BLaER1 treated with 17β-estradiol and CSF1 and Interleukin-3, amounts not matched to agents 10 nM and 100 nM (cell line): ENCODE measurements at regions not wholly inside any gene's neighbourhood (a gene's known extent, or its start where the extent isn't known, plus 50 kb on each side); places are given as distances from the start of the nearest gene placed in this dataset.
"Not testable (repeated sequence)": the region's sequence is repeated elsewhere in the genome, so short reads cannot be mapped to it uniquely, and the experiment has no call there.

Experiments
- H3K27ac ChIP-seq, 11 experiments: shearing (Covaris generic); formaldehyde crosslinking; 2 replicates each; pipeline ENCODE4 v1.8.1; 2022
- H3K27me3 ChIP-seq, 11 experiments: shearing (Covaris generic); formaldehyde crosslinking; 2 replicates each; pipeline ENCODE4 v1.8.1; 2022
- H3K36me3 ChIP-seq, 11 experiments: shearing (Covaris generic); formaldehyde crosslinking; 2 replicates each; pipeline ENCODE4 v1.8.1; 2022
- H3K4me1 ChIP-seq, 10 experiments: shearing (Covaris generic); formaldehyde crosslinking; 2 replicates each; pipeline ENCODE4 v1.8.1; 2022
- H3K4me2 ChIP-seq, 11 experiments: shearing (Covaris generic); formaldehyde crosslinking; 2 replicates each; pipeline ENCODE4 v1.8.1; 2022
- H3K4me3 ChIP-seq, 10 experiments: shearing (Covaris generic); formaldehyde crosslinking; 2 replicates each; pipeline ENCODE4 v1.8.1; 2022
- H3K9ac ChIP-seq, 11 experiments: shearing (Covaris generic); formaldehyde crosslinking; 2 replicates each; pipeline ENCODE4 v1.8.1; 2022
- H3K9me3 ChIP-seq, 11 experiments: shearing (Covaris generic); formaldehyde crosslinking; replicated peaks in 1 of 11; 2 replicates each; pipeline ENCODE4 v1.8.1; 2022
- H4K20me1 ChIP-seq, 11 experiments: shearing (Covaris generic); formaldehyde crosslinking; 2 replicates each; pipeline ENCODE4 v1.8.1; 2022
- Cebpa-rat ChIP-seq, 11 experiments: shearing (Covaris generic); IDR thresholded peaks; 2 replicates each; pipeline ENCODE4 v1.8.1; 2022

DNA sequence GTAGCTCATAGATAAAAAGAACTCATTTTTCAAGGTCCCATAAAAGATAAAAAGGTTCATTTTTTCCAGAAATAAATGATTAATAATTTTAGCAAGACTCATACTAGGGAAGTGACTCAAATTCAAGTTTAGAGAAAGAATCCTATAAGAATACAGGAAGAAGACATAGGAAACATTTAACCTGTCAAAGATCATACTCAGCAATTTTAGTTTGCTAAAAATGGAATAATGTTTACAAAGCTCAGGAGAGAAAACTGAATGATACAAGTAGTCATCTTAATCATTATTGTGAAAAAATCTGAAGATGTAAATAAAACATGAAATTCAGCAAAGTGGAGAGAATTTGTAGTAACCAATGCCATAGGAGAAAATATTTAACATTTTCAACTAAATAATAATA is 926.6 kb downstream of the TBC1D32 start:
- Histone ChIP-seq H3K27ac (no peak overlapping the region), H3K36me3 (no peaks in the 10 kb centered on the region), H3K4me2 (no peak overlapping the region), H3K4me1 (peaks cover 0 to 14% (median 0%) of the 10 kb centered on the region in 10 experiments; a peak in 5 of 20 replicates), H3K9ac (no peak overlapping the region), H3K9me3 (peaks cover 0 to 8% (median 0%) of the 10 kb centered on the region in 11 experiments; a peak in 4 of 22 replicates), H3K27me3 (no peaks in the 10 kb centered on the region), H3K4me3 (no peak overlapping the region), H4K20me1 (no peaks in the 10 kb centered on the region)
- TF ChIP-seq Cebpa-rat (IDR thresholded peaks at IDR 0.05) = no peak

- Histone ChIP-seq H3K9me3 (peaks cover 0 to 8% (median 0%) of the 10 kb centered on the region in 11 experiments; a peak in 4 of 22 replicates), H3K27ac (no peak overlapping the region), H4K20me1 (no peaks in the 10 kb centered on the region), H3K4me3 (no peak overlapping the region), H3K4me1 (peaks cover 0 to 4% (median 0%) of the 10 kb centered on the region in 10 experiments; a peak in 1 of 20 replicates), H3K36me3 (no peaks in the 10 kb centered on the region), H3K4me2 (no peak overlapping the region), H3K27me3 (no peaks in the 10 kb centered on the region), H3K9ac (no peak overlapping the region)
- TF ChIP-seq Cebpa-rat (IDR thresholded peaks at IDR 0.05) = no peak
Measured at GRCh38 chr6:120405947-120406346, 928.3 kb downstream of the TBC1D32 start.

- no peak for TF ChIP-seq Cebpa-rat (IDR thresholded peaks at IDR 0.05)
- H3K36me3 ChIP-seq = no peaks in the 10 kb centered on the region
- no peaks in the 10 kb centered on the region for H3K27me3 ChIP-seq
- H3K27ac ChIP-seq = no peak overlapping the region
- no peak overlapping the region for H3K9ac ChIP-seq
- H3K9me3 ChIP-seq = no peaks in the 10 kb centered on the region
- H3K4me1 ChIP-seq = no peaks in the 10 kb centered on the region
- no peaks in the 10 kb centered on the region for H4K20me1 ChIP-seq
- H3K4me2 ChIP-seq = no peak overlapping the region
- H3K4me3 ChIP-seq = no peak overlapping the region
Measured at GRCh38 chr6:120395784-120396183, 938.5 kb downstream of the TBC1D32 start.

DNA sequence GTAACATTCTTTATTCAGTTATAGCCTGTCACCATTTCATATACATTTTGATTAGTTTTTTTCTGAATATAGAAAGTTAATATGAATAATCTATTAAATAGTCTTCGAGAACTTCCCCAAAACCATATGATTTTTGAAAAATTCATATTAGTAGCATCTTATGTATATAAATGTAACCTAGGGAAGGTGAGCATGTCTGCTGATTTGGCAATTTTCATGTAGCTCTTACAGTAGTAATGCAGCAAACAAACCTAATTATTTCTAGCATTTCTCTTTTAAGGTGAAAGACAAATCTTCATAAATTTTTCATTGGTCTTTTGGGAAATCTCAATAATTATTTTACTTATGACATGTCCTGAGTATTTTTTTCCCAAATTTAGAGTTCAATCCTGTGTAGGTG is 939.0 kb downstream of the TBC1D32 start:
- H4K20me1 ChIP-seq = no peaks in the 10 kb centered on the region
- H3K9me3 ChIP-seq = no peaks in the 10 kb centered on the region
- no peaks in the 10 kb centered on the region for H3K27me3 ChIP-seq
- H3K36me3 ChIP-seq = no peaks in the 10 kb centered on the region
- no peak overlapping the region for H3K4me3 ChIP-seq
- no peak overlapping the region for H3K27ac ChIP-seq
- no peak for TF ChIP-seq Cebpa-rat (IDR thresholded peaks at IDR 0.05)
- no peak overlapping the region for H3K9ac ChIP-seq
- H3K4me1 ChIP-seq = no peaks in the 10 kb centered on the region
- no peak overlapping the region for H3K4me2 ChIP-seq

DNA sequence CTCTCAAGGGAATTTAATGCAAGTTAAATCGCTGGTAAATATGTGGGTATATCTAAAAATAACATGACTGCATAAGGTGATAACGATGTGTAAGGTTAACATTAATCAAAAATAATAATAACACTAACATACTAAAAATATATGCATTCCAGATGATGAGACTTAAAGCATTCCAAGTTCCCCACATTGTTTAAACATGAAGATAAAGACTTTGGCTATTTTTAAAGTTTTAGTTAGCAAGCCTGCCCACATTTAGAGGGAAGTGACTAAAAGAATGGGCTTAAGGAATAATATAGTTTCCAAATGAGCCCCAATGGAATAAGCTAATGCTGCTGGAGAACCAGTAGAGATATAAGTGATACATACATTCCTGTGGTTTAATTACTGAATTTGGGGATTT is 941.3 kb downstream of the TBC1D32 start:
- Histone ChIP-seq H3K36me3 (no peaks in the 10 kb centered on the region), H3K4me3 (no peak overlapping the region), H3K27me3 (no peaks in the 10 kb centered on the region), H3K4me2 (no peak overlapping the region), H4K20me1 (no peaks in the 10 kb centered on the region), H3K4me1 (no peaks in the 10 kb centered on the region), H3K9me3 (no peaks in the 10 kb centered on the region), H3K27ac (no peak overlapping the region), H3K9ac (no peak overlapping the region)
- TF ChIP-seq Cebpa-rat (IDR thresholded peaks at IDR 0.05) = no peak

DNA sequence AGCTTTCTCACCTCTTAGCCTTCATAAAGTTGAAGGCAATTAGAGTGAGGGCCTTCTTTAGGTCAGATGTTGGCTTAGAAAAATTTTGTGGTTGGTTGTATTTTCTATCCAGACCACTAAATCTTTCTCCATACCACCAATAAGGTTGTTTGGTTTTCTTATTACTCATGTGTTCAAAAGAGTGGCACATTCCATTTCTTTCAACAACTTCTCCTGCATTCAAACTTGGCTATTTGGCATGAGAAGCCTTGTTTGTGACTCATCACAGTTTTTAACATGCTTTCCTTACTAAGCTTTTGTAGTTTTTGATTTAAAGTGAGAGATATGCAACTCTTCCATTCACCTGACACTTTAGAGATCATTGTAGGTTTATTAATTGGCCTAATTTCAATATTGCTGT is 949.6 kb downstream of the TBC1D32 start:
- no peak overlapping the region for H3K27ac ChIP-seq
- no peak overlapping the region for H3K4me2 ChIP-seq

DNA sequence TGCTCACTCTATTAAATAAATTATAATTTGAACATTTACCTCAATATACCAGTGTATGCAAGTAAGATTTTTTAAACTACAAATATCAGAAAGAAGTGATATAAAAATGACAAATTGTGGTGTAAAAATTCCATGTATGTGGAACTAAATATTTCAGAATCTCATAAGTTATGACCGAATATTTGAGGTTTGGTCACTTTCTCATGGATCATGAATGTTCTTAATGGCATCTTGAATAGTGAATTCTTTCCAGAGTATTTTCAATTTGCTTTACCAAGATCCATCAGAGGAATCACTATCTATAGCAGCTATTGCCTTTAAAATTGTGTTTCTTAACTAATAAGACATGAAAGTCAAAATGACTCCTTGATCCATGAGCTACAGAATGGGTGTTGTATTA is 950.6 kb downstream of the TBC1D32 start:
- H3K9ac ChIP-seq = no peak overlapping the region
- no peaks in the 10 kb centered on the region for H4K20me1 ChIP-seq
- no peaks in the 10 kb centered on the region for H3K9me3 ChIP-seq
- H3K4me2 ChIP-seq = no peak overlapping the region
- H3K36me3 ChIP-seq = no peaks in the 10 kb centered on the region
- no peaks in the 10 kb centered on the region for H3K4me1 ChIP-seq
- no peak overlapping the region for H3K27ac ChIP-seq
- H3K4me3 ChIP-seq = no peak overlapping the region
- no peaks in the 10 kb centered on the region for H3K27me3 ChIP-seq
- TF ChIP-seq Cebpa-rat (IDR thresholded peaks at IDR 0.05) = no peak

More for the DNA sequence above, 949.6 kb downstream of the TBC1D32 start:
- no peak overlapping the region for H3K4me3 ChIP-seq
- H4K20me1 ChIP-seq = no peaks in the 10 kb centered on the region
- H3K9me3 ChIP-seq = no peaks in the 10 kb centered on the region
- no peak for TF ChIP-seq Cebpa-rat (IDR thresholded peaks at IDR 0.05)
- no peaks in the 10 kb centered on the region for H3K36me3 ChIP-seq
- no peaks in the 10 kb centered on the region for H3K4me1 ChIP-seq
- H3K9ac ChIP-seq = no peak overlapping the region
- H3K27me3 ChIP-seq = no peaks in the 10 kb centered on the region

DNA sequence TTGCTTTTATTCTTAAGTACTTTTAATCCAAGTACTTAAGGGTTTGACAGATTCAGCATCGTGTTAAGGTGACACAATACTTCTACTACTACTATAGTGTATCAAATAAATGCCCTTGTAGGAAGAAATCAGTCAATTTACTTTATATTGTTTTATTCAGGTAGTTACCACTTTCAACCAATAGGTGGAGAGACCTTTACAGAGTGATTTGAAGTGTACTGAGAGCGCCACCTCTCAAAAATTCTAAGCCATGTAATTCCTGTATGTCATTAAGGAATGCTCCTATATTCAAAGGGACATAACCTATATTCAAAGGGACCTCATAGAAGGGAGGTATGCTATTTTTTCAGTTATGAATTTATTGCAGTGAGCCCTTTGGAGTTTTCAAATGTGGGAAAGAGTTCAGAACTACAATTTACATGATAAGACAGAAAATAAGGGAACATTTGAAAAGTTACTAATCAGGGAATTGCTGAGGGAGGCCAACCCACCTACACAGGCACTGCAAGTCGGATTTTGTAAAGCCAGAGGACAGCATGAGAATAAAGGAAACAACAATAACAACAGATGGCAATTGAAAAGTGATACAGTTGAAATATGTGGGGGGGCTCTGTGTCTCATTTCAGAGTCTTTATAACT is 955.6 kb downstream of the TBC1D32 start:
- no peak overlapping the region for H3K4me2 ChIP-seq

DNA sequence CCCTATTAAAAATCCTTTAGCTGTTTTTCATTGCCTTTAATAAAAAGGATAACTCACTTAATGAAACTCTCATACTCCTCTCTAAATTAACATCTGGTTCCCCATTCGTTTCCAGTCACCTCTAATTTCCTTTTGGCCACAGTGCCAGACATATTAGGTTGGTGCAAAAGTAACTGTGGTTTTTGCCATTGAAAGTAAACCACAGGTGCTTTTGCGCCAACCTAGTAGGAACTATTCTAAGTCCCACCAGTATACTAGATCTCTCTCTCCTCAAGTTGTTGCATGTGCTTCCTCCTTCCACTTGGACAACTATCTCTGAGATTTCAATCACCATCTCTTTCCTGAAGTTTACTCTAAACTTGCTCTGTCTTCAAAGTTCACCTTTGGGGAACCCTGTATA is 961.1 kb downstream of the TBC1D32 start:
- no peaks in the 10 kb centered on the region for H3K27me3 ChIP-seq
- no peak for TF ChIP-seq Cebpa-rat (IDR thresholded peaks at IDR 0.05)
- H3K27ac ChIP-seq = no peak overlapping the region
- H3K4me2 ChIP-seq = no peak overlapping the region
- H3K4me1 ChIP-seq = no peaks in the 10 kb centered on the region
- H3K9ac ChIP-seq = no peak overlapping the region
- no peaks in the 10 kb centered on the region for H3K36me3 ChIP-seq
- H4K20me1 ChIP-seq = no peaks in the 10 kb centered on the region
- H3K9me3 ChIP-seq = no peaks in the 10 kb centered on the region
- H3K4me3 ChIP-seq = no peak overlapping the region

More for the DNA sequence above, 955.6 kb downstream of the TBC1D32 start:
- no peak overlapping the region for H3K27ac ChIP-seq
- H3K9ac ChIP-seq = no peak overlapping the region
- no peaks in the 10 kb centered on the region for H3K27me3 ChIP-seq
- H3K36me3 ChIP-seq = no peaks in the 10 kb centered on the region
- TF ChIP-seq Cebpa-rat (IDR thresholded peaks at IDR 0.05) = no peak
- H3K4me3 ChIP-seq = no peak overlapping the region
- no peaks in the 10 kb centered on the region for H3K4me1 ChIP-seq
- H4K20me1 ChIP-seq = no peaks in the 10 kb centered on the region
- no peaks in the 10 kb centered on the region for H3K9me3 ChIP-seq

GRCh38 chr6:120363429-120363828 is 970.9 kb downstream of the TBC1D32 start:
- Histone ChIP-seq H3K4me2 (no peak overlapping the region), H3K9ac (no peak overlapping the region), H3K27ac (no peak overlapping the region), H3K4me1 (no peaks in the 10 kb centered on the region), H3K4me3 (no peak overlapping the region), H3K36me3 (no peaks in the 10 kb centered on the region), H3K27me3 (no peaks in the 10 kb centered on the region), H4K20me1 (no peaks in the 10 kb centered on the region), H3K9me3 (peaks cover 10 to 21% (median 18%) of the 10 kb centered on the region in 11 experiments)
- no peak for TF ChIP-seq Cebpa-rat (IDR thresholded peaks at IDR 0.05)

- not testable (repeated sequence) for H3K4me2 ChIP-seq, H3K27ac ChIP-seq, H3K36me3 ChIP-seq, H4K20me1 ChIP-seq, H3K4me3 ChIP-seq, H3K9ac ChIP-seq, H3K27me3 ChIP-seq
- Histone ChIP-seq H3K9me3 (peaks cover 20 to 39% (median 33%) of the 10 kb centered on the region in 11 experiments), H3K4me1 (peaks cover 3 to 10% (median 8%) of the 10 kb centered on the region in 10 experiments; a peak in 15 of 20 replicates)
Measured at GRCh38 chr6:120358535-120358934, 975.7 kb downstream of the TBC1D32 start.
